NAMALWA (cell line): ENCODE measurements at regions not wholly inside any gene's neighbourhood (a gene's known extent, or its start where the extent isn't known, plus 50 kb on each side); places are given as distances from the start of the nearest gene placed in this dataset.

ENCODE experiments used
- DNase-seq: peaks from one replicate; pipeline ENCODE4 v3.0.0-alpha.2; 2015; ENCODE audit warnings: low spot score

DNA sequence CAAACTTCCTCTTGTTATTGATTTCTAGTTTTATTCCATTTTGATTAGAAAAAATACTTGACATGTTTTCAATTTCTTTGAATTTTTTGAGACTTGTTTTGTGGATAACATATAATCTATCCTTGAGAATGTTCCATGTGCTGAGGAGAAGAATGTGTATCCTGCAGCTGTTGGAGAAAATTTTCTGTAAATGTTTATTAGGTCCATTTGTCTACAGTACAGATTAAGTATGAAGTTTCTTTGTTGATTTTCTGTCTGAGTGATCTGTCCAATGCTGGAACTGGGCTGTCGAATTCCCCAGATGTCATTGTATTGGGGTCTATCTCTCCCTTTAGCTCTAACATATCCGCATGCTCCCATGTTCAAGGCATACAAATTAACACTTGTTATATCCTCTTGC, 251.2 kb downstream of the CSNK1G3 start:
- DNase-seq = no peak

DNA sequence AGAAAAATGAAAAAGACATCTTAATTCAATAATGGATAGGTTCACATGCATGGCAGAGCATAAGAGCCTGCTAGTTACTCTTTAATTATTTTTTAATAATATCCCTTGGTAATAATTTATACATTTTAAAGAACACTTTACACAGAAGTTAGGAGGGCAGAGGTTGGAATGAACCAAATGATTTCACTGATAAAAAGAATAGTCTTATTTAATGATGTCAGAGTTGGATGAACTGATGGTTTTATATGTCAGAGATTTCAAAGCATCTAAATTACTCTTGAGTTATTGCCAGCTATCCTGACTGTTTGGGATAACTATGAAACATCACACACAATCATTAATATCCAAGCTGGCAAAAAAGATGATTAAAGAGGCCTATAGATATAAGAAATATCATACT, 244.8 kb downstream of the CSNK1G3 start:
- DNase-seq = no peak

DNA sequence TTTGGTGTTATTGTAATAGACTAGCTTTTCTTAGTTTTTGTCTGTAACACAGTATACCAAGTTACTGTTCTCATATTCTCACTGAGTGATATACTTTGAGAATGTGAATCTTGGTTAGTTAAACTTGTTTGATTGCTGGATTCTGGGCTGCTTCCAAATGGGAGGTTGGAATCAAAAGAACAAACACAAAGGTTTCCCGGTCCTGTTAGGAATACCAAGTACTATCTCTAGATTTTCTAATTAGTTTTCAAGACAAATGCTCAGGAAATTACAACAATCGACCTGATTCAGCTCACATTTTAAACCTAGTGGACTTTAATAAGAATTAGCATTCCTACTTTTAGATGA, 244.3 kb downstream of the CSNK1G3 start:
- no peak for DNase-seq

DNA sequence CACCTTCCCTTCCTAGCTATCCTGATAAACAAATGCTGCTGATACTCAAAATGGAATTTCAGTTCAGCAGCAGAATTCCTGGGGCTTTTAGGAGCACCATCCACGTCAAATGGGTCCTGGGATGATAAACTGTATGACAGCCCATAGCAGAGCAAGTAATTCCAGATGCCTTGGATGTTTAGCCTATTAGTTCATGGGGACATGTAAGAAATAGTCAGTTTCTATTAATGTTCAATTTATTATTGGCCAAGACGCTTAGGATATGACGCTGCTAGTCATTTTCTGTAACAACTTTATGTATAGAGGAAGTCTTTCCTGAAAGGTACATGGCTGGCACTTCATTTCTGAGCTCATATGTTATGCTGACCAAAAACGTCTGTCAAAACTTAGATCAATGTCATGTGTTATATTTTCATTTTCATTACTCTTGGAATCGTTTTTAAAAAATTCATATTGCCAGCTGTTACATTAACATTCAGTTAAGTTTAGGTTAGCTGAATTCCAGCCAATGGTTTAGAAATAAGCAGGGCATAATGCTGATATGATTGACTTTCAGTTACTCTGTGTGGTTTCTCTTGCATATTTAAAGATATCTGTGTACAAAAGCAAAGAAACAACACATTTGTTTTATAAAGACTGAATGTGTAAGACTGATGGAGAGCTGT, 243.8 kb downstream of the CSNK1G3 start:
- DNase-seq = no peak

DNA sequence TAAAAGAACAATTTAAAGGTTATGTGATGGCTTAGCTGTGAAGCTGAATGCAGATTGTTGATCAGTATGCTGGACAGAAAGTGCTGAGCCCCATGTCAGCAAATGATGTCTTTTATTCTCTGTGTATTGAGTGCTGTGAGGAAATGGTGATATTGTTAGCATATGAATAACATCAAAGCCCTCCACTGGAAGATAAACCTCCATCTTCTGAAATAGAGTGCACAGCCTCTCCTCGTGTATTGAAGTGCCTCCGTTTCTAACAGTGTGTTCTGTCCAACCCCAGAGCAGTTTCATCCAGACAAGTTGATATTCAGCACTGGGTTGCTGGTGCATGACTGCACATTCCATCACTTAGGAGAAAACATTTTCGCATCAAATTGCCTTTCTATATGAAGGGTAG, 242.9 kb downstream of the CSNK1G3 start:
- DNase-seq = no peak

DNA sequence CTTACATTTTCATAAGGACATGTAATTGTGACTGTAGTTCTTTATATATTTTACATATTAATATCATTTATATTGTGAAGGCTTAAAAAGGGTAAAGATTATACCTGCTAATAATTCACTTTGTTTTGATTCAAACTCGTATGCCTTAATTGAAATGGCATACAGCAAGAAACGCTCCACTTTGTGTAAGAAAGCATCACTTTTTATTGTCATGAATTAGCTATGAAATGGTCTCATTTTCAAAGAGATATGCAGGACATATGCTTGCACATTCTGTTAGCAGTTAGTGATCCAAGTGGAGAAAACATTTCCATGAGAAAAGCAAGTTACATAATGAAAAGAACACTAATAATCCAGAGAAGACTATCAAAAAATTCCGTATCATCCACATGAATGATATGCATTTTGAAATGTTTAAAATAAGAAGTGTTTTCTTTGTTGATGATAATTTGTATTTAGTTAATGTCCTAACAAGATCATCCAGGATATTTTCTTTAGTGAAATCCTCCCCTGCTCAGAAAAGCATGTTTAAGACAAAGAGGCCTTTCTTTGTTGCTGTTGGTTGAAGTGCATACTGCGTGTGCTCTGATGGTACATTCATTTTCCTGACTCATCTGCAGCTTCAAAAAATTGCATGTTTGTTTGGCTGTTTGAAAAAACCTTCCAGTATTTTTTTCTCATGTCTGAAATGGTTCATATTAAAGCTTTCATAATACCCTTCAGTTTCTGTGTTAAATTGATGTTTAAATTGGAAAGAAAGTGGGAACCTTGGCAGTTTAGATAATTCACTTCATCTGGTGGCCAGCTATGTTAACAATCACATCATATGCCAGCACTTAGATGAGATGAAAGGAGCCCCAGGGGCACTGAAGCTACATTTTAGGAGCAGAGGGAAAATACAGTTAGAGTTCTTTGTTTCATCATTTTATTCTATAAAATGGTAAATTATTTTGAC, 242.2 kb downstream of the CSNK1G3 start:
- no peak for DNase-seq

DNA sequence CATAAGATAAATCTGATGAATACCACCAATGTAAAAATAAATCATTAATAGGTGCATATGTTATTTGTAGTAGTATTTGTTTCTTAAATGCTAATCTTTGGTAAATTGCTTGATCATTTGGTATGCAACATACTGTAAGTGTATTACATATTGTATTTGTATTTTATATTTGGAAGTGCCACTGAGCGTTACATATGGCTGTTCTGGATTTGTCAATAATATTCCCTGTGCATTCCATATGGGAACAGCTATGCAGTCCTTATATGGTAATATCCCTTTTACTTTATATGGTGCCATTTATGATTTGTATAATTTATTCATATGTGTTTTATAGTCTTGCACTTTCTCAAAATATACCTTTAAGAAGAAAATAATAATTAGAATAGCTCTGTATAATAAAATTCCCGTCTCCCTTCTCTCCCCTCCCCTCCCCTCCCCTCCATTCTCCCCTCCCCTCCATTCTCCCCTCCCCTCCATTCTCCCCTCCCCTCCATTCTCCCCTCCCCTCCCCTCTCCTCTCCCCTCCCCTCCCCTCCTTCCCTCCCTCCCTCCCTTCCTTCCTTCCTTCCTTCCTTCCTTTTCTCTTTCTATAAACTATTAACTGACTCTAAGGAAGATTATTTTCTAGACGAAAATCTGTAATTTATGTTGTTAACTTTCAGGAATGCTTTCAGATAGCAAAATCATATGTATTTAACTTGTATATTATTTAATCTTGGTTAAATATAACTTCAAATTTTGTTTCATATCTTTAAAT, 241.4 kb downstream of the CSNK1G3 start:
- DNase-seq = no peak

- DNase-seq = no peak
These were observed 240.7 kb downstream of the CSNK1G3 start for GRCh38 chr5:123752552-123753179.

DNA sequence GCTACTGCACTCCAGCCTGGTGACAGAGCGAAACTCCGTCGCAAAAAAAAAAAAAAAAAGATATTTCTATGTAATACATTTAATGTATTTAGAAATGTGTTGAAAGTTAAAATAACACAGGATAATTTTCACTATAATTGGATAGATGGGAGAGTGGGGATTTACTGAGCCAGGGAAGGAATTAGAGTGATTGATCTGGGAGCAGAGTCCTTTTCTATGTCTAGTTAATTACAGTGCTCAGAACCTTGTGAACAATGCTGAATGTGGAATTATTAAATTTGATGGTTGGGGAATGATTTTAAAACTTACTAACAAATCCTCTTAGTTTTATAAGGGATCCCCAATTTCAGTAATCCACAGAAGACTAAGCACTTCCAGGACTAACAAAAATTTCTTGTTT, 239.7 kb downstream of the CSNK1G3 start:
- DNase-seq = no peak

DNA sequence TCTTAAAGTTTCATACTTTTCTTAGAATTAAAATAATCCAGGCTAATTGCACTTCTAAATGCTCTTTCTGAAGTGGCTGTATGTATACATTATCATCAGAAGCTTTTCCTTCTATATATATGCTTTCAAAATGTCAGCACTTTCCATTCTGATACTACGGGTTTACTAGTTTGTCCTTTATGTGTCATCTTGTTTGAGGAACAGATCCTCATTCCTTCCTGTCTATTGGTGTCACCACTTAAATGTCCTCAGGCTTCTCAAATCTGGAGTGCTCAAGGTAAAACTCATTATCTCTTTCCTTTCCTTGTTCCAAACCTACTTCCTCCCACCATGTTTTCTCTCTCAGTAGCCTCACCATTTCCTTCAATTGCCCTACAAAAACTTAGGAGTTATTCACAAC, 236.3 kb downstream of the CSNK1G3 start:
- no peak for DNase-seq

DNA sequence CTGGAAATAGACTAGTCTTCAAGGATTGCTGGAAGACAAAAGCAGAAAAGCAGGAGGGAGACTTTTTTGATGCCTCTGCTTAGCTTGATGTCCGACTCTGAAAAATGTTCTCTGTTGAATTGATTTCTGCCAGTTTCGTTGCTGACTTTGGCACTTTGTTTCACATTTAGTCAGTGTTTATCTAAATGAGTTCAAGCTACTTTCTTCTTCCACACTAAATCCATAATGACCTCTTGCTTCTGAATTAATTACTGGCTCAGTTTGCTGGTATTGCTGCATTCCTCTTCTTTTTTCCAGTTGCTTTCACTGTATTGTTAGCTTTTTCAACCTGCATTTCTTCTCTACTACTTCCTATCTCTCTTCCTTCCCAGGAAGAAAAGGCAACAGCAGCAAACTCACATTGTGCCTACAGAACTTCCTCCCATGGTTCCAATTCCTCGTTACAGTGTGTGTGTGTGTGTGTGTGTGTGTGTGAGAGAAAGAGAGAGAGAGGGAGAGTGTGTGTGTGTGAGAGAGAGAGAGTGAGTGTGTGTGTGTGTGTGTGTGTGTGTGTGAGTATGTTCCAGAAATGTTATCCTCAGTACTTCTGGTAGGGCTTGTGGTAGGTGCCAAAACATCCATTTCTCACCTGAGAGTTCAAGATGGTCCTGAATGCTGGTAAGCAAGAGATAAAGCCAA, 234.8 kb downstream of the CSNK1G3 start:
- DNase-seq = no peak

DNA sequence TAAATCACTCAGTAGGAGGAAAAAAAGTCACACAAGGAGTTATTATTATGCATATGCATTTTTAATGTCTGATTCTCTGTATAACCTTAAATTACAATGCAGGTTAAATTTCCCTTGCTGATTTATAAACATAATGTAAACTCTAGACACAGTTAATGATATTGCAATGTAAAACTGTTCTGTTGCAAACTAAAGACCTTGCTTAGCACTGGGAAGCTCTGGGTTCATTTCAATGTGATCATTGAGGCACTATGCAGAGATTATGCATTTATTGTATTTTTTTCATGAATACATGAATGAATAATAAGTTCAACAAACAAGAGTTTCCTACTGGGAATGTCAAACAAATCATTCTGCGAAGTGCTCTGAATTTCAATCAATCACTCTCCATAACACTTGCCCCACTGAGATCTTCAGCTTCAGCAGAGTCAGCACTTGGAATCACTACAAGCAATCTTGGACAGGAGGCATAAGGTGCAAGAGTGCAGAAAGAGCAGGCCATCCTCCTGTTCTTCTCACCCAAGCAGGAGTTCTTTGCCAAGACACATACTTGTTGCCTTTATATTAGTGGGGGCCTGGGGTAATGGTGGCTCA, 232.1 kb downstream of the CSNK1G3 start:
- no peak for DNase-seq

DNA sequence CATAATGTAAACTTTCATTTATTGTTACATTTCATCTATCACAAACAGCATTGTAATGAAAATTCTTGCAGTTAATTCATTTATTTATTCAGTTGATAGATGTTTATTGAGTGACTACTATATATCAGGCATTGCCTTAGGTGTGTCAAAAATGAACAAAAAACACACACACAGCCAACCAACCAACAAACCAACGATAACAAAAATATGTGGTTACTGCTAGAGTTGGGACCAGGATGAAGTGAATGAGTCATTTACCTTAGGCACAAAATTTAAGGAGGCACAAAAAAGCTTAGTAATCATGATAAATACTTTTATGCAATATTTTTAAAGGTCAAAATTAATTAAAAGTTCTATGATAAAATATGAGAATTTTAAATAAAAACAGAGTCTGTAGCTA, 223.4 kb downstream of the CSNK1G3 start:
- no peak for DNase-seq

- DNase-seq = no peak
These were observed 220.3 kb downstream of the CSNK1G3 start for GRCh38 chr5:123732257-123732656.

- no peak for DNase-seq
These were observed 210.5 kb downstream of the CSNK1G3 start for GRCh38 chr5:123722451-123722850.

DNA sequence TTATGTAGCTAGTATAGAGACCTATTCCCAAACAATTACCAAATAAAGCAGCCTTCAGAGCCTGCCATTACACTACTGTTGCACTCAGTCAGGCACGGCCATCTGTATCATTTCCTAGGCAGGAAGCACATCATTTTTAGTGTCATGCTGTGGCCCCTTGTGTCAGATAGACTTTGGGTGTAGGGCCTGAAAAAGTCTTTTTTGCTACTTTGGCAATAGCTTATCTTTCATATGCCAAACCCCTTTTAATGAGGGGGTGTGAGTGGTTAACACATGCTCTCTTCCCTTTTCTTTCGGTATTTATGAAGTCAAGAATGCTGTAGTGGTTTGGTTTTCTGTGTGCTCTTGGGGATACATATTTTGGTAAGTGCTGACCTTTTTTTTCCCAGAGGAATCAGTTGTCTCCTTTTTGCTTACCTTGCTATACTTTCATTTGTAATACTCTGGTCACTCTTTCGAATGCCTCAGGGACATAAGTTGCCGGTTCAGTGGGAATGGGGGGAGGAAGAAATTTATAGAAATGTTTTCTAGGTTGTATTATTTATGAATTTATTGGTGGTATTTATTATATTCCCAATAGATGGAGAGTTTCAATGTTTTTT, 209.8 kb downstream of the CSNK1G3 start:
- no peak for DNase-seq

GRCh38 chr5:123720955-123721354, 209.0 kb downstream of the CSNK1G3 start:
- no peak for DNase-seq

DNA sequence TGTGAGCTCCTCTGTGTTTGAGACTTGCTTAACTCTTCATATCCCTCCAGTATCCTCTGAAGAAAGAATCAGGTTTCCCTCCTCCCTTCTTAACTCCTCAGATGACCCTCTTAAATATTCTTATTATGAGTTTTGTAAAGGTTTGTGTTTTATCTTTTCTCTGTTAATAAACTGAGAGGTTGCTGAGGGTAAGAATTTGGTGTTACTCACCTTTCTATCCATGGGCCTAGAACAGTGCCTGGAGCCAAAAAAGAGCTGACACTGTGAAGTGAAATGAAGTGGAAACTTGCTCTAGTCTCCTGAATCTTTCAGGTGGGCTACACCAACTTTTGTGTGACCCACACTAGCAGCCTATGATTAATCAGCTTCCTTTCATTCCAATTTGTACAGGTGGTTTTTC, 208.4 kb downstream of the CSNK1G3 start:
- no peak for DNase-seq

- DNase-seq = no peak
These were observed 207.0 kb downstream of the CSNK1G3 start for GRCh38 chr5:123719004-123719403.

DNA sequence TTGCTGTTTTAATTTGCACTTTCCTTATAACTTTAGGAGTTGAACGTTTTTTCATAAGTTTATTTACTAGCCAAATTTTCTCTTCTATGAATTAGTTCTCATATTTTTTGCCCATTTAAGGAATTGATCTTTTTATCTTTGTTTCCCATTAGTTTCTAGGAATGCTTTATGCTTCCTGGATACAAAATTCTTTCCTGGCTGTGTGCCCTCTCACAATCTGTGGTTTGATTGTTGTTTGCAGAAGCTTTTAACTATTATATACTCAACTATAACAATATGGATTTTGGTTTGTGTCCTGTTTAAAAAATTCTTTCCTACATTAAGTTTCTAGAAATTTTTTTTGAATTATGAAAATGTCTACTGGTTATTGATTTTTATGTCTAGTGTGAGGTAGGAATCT, 206.3 kb downstream of the CSNK1G3 start:
- no peak for DNase-seq

DNA sequence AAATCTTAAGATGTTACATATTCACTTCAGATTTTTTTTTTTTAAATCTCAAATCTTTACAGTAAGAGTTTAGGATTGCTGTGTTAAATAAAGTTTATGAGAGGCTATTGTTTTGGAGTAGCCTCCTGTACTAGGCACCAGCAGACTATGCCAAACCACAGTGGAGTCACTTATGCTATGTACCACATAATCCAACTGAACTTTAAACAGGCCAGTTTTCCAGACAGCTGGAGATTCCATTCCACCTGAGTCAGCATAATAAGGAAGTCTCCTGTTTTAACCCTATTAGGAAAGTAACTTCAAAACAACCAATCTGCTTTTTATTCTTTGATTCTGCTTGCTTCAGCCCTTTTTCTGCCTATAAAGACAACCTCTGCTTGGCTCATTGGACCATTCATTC, 205.2 kb downstream of the CSNK1G3 start:
- no peak for DNase-seq
